SKM-1 treated with dmso at 0.1 percent for 144 hours (cell line): ENCODE measurements at regions not wholly inside any gene's neighbourhood (a gene's known extent, or its start where the extent isn't known, plus 50 kb on each side); places are given as distances from the start of the nearest gene placed in this dataset.

Experiments
- DNase-seq: peaks from one replicate; lab custom pipeline; 2025; ENCODE audit not compliant: unreplicated experiment; lab: John Stamatoyannopoulos, UW

DNA sequence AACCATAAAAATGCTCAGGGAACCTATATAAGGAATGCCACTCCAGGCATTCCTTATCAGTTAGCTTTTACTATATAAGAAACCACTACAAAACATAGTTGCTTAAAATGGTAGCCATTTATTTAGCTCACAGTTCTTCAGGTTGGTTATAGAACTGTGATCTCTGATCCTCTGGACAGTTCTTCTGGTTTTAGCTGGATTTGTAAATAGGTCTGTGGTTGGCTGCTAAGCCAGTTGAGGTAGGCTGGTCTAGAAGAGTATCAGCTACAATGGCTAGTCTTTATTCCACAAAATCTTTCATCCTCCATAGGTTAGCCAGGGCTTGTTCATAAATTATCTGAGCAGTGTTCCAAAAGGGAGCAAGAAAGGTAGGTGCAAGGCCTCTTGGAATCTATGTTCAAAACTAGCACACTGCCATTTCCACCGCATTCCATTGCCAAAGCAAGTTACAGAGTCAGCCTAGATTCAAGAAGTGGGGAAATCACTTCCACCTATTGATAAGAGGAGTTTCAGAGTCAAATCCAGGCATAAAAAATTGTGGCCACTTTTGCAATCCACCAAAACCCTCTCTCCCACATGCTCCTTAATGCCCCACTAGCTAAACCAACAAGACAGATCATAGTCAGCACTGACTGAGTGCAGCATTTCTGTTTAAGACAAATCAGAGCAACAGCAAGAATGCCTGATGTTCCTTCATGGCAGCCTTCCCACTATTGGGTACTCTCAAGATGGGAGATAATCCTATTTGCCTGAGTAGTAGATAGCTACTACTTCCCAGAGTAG lies 146.4 kb downstream of the IRS1 start:
- DNase-seq = no peak

DNA sequence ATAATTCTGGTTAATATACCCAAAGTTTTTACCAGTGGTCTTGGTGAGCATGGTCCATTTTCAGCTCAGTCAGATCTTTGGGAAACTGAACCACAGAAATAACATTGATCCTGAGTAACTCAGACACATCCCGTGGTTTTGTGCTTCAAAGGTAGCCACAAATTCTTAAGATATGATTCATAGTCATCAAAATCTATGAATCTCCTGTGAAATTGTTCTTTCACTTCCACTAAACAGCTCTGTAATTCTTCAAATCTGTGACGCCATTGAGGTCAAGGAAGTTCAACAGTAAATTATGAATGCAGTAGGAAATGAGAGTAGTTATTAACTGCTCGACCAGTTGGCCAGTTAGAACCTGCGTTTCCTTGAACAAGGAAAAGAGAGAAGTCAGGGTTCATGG lies 147.3 kb downstream of the IRS1 start:
- peak; percentile 1 for DNase-seq

DNA sequence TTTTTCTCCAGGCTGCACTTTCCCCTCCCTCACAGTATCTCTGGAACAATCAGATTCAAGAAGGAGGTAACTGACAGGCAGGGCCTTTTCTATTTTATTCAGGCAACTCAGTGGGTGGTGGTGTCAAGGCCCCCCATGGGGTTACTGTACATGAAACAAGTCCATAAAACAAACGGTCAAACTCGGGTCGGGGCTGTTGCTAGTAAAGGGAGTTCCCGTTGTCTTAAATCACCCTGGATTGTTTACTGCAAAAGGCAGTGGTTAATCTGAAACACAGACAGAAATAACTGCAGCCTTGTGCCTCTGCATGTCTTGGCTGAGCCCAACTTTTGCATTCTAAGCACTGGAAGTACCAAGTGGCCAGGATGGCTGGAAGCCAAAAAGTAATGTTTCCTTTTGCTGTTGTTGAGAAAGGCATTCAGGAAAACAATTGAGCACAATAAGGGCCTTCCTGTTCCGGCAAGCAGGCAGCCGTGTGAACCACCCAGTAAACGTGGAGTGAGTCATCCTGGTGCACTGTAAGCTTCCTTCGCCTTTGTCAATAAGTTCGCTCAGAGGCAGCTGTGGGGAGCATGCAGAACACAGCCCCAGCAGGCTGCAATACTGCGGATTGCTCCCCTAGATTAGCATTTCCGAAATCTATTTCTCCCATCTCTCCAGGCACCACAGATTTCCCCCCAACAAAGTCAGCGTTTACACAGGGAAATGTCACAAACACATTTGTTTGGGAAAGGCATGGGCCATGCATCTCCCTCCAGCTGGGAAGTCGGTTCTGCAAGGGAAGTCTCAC lies 149.6 kb downstream of the IRS1 start:
- peak; percentile 35 for DNase-seq

DNA sequence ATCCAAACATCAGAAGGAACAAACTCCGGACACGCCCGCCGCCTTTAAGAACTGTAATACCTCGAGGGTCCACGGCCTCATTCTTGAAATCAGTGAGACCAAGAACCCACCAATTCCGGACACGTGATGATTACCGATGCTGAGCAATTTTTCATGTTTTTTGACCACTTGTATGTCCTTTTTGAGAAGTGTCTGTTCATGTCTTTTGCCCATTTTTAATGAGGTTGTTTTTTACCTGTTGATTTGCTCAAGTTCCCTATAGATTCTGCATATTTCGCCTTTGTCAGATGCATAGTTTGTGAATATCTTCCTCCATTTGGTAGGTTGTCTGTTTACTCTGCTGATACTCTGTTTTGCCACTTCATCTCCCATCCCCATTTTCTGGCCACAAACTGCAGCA lies 150.4 kb downstream of the IRS1 start:
- DNase-seq = no peak

DNA sequence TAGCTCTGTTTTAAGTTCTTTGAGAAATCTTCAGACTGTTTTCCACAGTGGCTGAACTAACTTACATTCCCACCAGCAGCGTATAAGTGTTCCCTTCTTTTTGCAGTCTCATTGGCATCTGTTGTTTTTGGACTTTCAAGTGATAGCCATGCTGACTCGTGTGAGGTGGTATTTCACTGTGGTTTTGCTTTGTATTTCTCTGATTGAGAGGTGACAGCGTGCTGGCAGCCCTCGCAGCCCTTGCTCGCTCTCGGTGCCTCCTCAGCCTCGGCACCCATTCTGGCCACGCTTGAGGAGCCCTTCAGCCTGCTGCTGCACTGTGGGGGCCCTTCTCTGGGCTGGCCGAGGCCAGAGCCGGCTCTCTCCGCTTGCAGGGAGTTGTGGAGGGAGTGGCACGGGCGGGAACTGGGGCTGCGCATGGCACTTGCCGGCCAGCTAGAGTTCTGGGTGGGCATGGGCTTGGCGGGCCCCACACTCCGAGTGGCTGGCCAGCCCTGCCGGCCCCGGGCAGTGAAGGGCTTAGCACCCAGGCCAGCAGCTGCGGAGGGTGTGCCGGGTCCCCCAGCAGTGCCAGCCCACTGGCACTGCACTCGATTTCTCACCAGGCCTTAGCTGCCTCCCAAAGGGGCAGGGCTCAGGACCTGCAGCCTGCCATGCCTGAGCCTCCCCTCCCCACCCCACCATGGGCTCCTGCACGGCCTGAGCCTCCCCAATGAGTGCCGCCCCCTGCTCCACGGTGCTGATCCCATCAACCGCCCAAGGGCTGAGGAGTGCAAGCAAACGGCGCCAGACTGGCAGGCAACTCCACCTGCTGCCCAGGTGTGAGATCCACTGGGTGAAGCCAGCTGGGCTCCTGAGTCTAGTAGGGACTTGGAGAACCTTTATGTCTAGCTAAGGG lies 151.8 kb downstream of the IRS1 start:
- no peak for DNase-seq

DNA sequence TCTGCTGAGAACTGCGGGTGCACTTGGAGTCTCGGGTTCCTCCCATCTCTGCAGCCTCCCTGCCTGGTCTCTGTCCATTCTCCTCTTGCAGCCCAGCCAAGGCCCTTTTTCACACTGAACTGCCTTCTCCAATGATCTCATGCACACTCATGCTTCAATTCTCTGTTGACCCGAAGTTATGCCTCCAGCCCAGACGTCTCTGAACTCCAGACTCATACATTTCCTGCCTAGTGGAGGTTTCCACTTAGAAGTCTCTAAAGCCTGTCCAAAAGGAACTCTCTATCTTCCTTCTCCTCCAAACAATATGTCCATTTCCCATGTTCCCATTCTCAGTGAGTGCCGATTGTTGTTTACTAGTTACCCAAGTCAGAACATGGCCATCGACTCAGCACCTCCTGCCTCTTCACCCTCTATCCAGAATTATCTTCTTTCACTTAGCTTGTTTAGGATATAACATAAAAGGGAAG lies 155.2 kb downstream of the IRS1 start:
- DNase-seq = no peak

DNA sequence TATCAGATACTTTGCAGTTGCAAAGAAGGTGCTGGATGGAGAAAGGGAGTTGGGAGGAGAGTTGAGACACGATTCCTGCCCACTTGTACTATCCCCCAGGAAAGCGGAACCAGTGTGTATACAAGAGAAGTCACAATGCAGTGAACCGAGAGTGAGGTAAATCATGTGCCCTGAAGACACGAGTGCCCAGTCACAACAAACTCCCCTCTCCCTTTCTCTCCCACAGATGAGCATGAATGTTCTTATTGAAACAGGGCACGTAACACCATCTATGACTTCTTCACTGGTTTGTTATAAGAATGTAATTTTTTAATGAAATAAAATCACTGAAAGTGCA lies 155.7 kb downstream of the IRS1 start:
- no peak for DNase-seq

DNA sequence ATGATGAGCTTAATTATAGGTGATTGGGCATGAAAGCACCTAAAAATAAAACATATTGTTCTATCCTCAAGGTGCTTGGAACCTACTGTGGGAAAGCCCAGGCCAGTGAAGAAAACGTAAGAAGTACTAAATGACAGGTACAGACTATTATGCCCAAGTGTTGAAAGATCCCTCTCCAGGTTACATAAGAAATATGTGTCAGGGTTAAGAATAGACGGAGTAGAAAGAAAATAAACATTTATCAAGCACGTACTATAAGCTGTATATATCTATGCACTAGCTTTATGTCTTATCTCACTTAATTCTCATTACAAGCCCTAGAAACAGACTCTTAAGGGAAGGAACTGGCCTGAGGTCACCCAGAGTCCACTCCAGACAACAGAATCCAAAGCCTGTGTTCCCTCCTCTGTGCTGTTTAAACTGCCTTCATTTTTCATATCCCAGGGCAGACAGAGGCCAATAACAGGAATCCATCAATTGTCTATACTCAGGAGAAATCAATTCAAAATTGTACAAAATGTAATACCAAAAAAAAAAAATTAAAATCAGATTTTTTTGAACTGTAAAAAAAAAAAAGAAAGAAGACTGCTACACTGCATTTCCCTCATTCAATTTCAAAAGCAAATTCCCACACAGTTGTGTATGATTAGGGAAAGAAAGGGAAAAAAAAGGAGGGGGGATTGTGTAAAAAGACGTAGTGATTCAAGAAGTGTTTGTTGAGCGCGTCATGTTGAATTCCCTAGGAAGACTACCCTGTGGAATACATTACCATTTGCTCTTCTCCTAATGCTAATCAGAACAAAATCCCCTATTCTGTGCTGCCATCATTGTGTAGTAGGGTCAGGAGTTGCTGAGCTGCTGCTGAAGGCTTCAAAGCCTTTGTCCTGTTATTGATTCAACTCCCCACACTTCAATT lies 156.3 kb downstream of the IRS1 start:
- DNase-seq = no peak

DNA sequence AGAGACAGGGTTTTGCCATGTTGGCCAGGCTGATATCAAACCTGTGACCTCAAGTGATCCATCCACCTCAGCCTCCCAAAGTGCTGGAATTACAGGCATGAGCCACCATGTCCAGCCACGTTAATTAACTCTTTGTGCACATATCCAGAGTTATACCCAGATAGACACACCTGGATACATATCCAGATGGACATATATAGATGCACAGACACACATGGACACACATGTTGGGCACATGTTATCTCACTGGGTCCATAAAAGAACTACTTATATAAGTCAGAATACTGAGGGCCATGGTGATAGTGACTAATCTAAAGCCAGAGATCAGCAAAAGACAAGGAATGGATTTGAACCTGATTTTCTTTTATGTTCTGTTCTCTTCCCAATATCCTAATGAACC lies 158.6 kb downstream of the IRS1 start:
- no peak for DNase-seq

DNA sequence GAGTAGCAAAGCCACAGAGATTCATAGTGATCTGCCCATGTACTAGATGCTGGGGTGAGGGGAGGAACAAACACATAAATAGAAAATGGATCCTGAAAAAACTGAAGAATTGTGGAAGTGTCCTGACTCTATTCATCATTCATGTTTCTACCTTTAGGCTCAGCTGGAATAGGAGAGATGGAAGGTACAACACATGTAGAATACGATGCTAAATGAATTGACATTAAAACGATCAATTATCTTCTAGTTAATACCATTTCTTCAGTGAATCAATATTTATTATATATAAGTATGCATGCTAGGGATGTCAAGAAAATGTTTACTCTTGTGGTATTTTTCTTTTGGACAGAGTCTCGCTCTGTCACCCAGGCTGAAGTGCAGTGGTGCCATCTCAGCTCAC lies 159.1 kb downstream of the IRS1 start:
- DNase-seq = no peak

DNA sequence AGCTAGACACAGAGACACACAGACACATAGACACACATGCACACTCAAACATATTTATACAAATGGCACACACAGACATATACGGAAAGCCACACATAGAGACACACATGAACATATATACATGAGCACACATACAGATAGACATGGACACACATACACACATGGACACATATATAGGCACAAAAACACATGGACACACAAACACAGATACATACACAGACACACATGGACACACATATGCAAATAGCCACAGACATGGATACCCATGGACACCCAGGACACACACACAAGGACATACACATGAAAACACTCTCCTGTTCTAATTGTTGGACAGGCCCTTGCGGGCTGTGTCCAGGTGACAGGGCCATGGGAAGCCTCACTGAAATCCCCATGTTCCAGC lies 160.1 kb downstream of the IRS1 start:
- DNase-seq = no peak

DNA sequence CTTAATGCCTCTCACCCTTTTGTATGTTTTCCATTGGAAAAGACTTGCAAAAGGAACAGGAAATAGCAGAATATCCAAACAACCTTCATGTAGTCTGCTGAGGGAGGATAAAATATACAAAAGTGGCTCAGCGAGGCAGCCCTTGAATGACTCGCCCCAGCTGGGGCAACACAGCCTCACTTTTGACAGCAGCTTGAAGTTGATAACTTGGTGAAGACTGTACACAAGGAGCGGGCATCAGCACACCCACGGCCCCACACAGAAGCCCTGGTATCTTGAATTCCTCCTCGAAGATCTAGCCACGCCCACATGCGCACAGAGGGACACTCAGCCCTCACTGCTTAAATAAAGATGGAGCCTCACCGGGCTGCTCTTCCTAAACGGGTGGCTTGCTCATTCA lies 161.0 kb downstream of the IRS1 start:
- DNase-seq = no peak

DNA sequence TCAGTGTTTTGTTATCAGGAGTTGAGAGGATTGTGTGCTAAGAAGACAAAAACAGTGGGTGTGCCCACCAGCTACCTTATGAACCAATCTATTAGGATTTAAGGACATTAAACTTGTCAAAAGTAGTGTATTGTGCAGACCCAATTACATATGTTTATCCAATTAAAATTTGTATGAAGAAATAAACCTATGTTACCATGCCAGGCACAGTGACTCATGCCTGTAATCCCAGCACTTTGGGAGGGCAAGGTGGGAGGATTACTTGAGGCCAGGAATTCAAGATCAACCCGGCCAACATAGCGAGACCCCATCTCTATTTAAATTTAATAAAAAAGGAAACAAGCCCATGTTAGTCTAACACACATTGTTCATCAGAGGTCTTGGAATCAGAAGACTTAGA lies 162.2 kb downstream of the IRS1 start:
- no peak for DNase-seq

DNA sequence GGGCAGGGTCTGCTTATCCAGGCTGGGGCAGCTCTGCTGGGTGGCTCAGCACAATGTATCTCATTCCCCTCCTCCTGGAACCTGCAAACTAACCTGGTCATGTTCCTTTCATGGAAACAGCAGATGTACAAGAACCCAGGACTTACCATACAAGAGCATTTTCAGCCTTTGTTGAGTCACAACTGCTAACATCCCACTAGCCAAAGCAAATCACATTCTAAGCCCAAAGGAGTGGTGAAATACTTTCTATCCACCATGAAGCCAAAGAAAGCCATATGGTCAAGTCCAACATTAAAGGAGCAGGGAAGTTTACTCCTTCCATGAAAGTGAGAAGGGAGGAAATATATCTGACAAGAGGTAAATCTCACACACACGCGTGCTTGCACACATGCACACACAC lies 163.0 kb downstream of the IRS1 start:
- DNase-seq = no peak

DNA sequence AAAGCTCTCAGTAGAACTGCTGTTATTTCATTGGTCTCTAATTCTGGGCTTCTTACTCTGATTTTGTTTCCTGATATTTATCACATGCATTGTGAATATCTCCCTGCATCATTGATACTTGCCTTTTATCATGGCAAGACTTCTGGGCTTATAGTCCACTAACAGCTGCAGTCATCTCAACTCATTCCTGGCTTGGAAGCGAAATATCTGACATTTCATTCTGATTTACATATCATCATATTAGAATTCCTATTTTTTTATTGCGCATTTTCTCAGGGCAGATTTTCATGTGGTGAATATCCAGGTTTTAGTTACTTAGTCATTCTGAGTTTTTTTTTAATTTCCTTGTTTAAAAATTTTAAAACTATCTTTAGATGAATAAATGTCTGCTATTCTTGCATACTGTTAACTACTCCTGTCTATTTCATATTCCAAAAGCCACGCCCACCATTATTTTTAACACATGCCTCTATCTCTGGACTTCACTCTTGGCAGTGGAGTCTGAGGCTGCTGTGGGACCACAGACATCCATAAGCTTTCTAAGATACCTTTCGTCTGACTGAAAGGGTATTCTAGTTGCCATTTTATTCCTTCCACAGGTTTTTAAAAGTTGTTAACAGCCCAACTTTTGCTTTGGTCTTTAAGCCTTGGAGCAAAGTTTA lies 164.5 kb downstream of the IRS1 start:
- no peak for DNase-seq

DNA sequence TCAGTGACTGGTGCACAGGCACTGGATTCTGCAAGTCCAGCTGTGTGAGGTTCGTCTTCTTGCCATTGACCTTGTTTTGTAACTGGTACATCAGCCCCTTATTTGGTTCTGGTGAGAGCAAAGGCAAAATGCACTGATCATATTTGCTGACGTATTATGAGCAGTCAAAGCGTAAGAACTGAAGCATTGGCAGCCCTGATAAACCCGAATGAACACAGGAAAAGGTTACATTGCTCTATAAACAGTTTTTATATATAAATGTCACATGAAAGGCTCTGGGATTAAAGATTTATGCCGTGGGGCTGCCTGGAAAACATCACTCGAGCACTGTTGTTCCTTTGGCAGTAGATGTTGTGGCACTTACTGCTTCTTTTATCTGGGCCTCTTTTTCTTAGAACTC lies 167.9 kb downstream of the IRS1 start:
- DNase-seq = no peak

DNA sequence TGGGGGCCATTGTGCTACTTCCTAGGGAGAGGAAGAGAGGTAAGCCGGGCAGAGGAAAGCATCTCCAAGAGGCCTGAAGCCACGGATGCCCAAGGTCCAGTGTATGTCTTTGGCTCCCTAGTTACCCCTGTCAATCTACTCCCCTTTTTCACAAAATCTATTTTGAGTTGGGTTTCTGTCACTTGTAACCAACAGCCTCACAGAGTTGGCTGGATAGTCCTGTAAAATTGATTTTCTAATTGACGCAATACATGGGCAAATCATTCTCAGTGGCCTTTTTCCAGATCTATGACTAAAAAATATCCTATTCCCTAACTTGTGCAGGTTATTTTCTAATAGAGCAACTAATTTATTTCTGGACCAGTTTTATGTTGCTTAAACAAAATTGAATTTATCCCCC lies 168.4 kb downstream of the IRS1 start:
- DNase-seq = no peak

DNA sequence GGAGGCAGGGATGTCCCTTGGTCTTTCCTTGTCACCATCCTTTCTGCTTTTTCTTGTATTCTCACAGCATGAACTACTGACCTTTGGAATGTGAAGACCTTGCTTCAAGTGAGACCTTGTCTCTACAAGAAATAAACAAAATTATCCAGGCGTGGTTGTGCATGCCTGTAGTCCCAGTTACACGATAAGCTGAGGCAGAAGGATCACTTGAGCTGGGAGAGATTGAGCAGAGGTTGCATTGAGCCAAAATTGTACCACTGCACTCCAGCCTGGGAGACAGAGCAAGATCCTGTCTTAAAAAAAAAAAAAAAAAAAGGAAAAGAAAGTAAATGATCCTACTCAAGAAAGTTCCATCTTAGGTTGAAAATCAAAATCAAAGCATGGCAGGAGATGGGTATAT lies 173.7 kb downstream of the IRS1 start:
- DNase-seq = no peak

DNA sequence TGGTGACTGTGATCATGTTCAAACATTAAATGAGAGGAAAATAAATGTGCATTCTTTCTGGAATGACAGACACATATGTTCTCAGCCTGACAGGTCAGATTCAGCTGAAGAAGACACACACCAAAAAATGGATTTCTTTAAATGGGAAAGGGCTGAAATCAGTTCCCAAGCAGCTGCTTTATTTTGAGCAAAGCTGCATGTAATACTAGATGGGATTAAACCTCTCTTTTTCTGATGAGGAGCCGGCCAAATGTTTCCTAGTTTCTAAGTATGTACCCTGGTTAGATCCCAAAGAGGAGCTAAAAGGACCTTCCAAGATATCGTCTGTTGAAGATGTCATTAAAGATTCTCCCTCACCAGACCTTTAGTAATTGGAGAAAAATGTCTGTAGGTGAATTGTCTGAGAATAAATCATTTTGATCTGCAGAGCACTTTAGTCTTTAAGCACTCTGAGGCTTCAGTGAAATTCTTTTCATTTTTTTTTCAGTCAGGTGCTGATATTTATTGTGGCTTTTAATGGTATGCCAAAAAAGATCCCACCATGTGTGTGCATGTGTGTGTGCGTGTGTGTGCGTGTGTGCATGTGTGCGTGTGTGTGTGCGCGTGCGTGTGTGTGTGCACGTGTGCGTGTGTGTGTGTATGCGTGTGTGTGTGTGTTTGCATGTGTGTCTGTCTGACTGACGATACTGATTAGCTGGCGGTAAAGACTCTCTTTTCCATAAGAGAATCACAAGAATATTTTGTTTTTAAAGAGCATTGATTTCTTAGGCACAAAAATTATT lies 175.8 kb downstream of the IRS1 start:
- DNase-seq = no peak
